Caco-2 (cell line): ENCODE measurements at regions not wholly inside any gene's neighbourhood (a gene's known extent, or its start where the extent isn't known, plus 50 kb on each side); places are given as distances from the start of the nearest gene placed in this dataset.

ENCODE experiments used
- BruUV-seq: library from RNA; stranded (reverse); fragments of 400-500 nt; replicated peaks from 2 replicates; lab custom pipeline; 2021; lab: Mats Ljungman, UMichigan
- CTCF ChIA-PET: fragments of 300-600 bp; sonication (Branson Sonifier 250); formaldehyde crosslinking; loops from one replicate; lab custom pipeline; 2022; ENCODE audit warnings: antibody characterized with exemption; lab: Charles Lee
- POLR2A ChIA-PET: fragments of 300-600 bp; sonication (Branson Sonifier 250); formaldehyde crosslinking; loops from one replicate; lab custom pipeline; 2022; ENCODE audit warnings: antibody characterized with exemption; lab: Charles Lee
- DNase-seq, 2 experiments: peaks; one replicate each; pipeline versions ENCODE4 v3.0.0 to v3.0.0-alpha.2; 2020 to 2022
- H3K27me3 ChIP-seq: replicated peaks from 2 replicates; pipeline ENCODE4 v1.6.0; 2011; ENCODE audit warnings: low read length; ENCODE audit not compliant: control insufficient read depth, insufficient read depth
- H3K36me3 ChIP-seq: 2 replicates; pipeline ENCODE4 v1.5.1; 2011; ENCODE audit warnings: low read length; ENCODE audit not compliant: control insufficient read depth, insufficient read depth
- H3K4me1 ChIP-seq: fragments of 250-450 bp; sonication (Bioruptor Pico); 2 replicates; pipeline ENCODE4 v1.5.1; 2020; ENCODE audit warnings: mild to moderate bottlenecking
- H3K4me3 ChIP-seq: 2 replicates; pipeline ENCODE4 v1.5.1; 2011; ENCODE audit warnings: low read depth, mild to moderate bottlenecking, control low read depth, low read length
- H3K9me3 ChIP-seq: fragments of 250-450 bp; sonication (Bioruptor Pico); 2 replicates; pipeline ENCODE4 v1.5.1; 2020; ENCODE audit warnings: mild to moderate bottlenecking, moderate library complexity
- H3K27ac Mint-ChIP-seq: one replicate; pipeline ENCODE4 v1.8.0; 2022; ENCODE audit warnings: mixed read lengths; ENCODE audit not compliant: unreplicated experiment
- H3K27me3 Mint-ChIP-seq: one replicate; pipeline ENCODE4 v1.8.0; 2022; ENCODE audit warnings: mixed read lengths; ENCODE audit not compliant: insufficient read depth, unreplicated experiment
- H3K36me3 Mint-ChIP-seq: one replicate; pipeline ENCODE4 v1.8.0; 2022; ENCODE audit warnings: mild to moderate bottlenecking, mixed read lengths; ENCODE audit not compliant: insufficient read depth, unreplicated experiment
- H3K4me1 Mint-ChIP-seq: one replicate; pipeline ENCODE4 v1.8.0; 2022; ENCODE audit warnings: low read depth, mixed read lengths; ENCODE audit not compliant: unreplicated experiment
- H3K4me3 Mint-ChIP-seq: one replicate; pipeline ENCODE4 v1.8.0; 2022; ENCODE audit warnings: mild to moderate bottlenecking, moderate library complexity, mixed read lengths; ENCODE audit not compliant: unreplicated experiment
- H3K9me3 Mint-ChIP-seq: one replicate; pipeline ENCODE4 v1.8.0; 2022; ENCODE audit warnings: mixed read lengths; ENCODE audit not compliant: unreplicated experiment
- CTCF ChIP-seq, 2 experiments: fragments of 200-600 bp in 1 of 2; IDR thresholded peaks; 1 replicate in 1 of 2; 2 replicates in 1 of 2; pipeline versions ENCODE4 v1.5.1 to v1.8.0; 2011 to 2022; ENCODE audit warnings: antibody characterized with exemption in 1 of 2, control low read depth in 1 of 2, inconsistent platforms in 1 of 2, low read depth in 1 of 2, low read length in 1 of 2, mild to moderate bottlenecking in 1 of 2, moderate library complexity in 1 of 2; ENCODE audit not compliant: insufficient read depth in 1 of 2, severe bottlenecking in 1 of 2, unreplicated experiment in 1 of 2
- intact Hi-C: fragments of 100-400 bp; cut with micrococcal nuclease; formaldehyde crosslinking; loops from one replicate; pipeline ENCODE4 v1.10.0; 2022; ENCODE audit not compliant: unreplicated experiment

- H3K27me3 ChIP-seq = no peaks in the 10 kb centered on the region; the same call in 1 of the 2 replicates
- no peaks in the 10 kb centered on the region for H3K36me3 ChIP-seq
- ChIA-PET POLR2A (no interaction called here), CTCF (no interaction called here)
- H3K4me3 ChIP-seq = no peak overlapping the region
- no TSS peak for BruUV-seq
- H3K9me3 ChIP-seq = no peaks in the 10 kb centered on the region
- TF ChIP-seq CTCF (IDR thresholded peaks at IDR 0.05; ENCODE audit: insufficient read depth in 1 of 2, low read depth in 1 of 2, low read length in 1 of 2, severe bottlenecking in 1 of 2, unreplicated experiment in 1 of 2) = no peak
- no peak for DNase-seq
- Mint-ChIP-seq H3K4me3 (no peak overlapping the region), H3K9me3 (no peaks in the 10 kb centered on the region), H3K27me3 (peaks cover 6% of the 10 kb centered on the region), H3K4me1 (peaks cover 6% of the 10 kb centered on the region), H3K36me3 (no peaks in the 10 kb centered on the region), H3K27ac (no peak overlapping the region)
- H3K4me1 ChIP-seq = no peaks in the 10 kb centered on the region
- intact Hi-C loops = no loop called here
Measured at GRCh38 chr9:86591472-86591871, 237.3 kb upstream of the TUT7 start.

GRCh38 chr9:86589730-86590129 is 235.5 kb upstream of the TUT7 start:
- Histone ChIP-seq H3K36me3 (no peaks in the 10 kb centered on the region), H3K4me1 (no peaks in the 10 kb centered on the region), H3K9me3 (no peaks in the 10 kb centered on the region), H3K4me3 (no peak overlapping the region), H3K27me3 (no peaks in the 10 kb centered on the region; the same call in 1 of the 2 replicates)
- intact Hi-C loops = no loop called here
- no peak overlapping the region for H3K4me3 Mint-ChIP-seq
- H3K36me3 Mint-ChIP-seq = no peaks in the 10 kb centered on the region
- no peak for TF ChIP-seq CTCF (IDR thresholded peaks at IDR 0.05; ENCODE audit: insufficient read depth in 1 of 2, low read depth in 1 of 2, low read length in 1 of 2, severe bottlenecking in 1 of 2, unreplicated experiment in 1 of 2)
- H3K27ac Mint-ChIP-seq = no peak overlapping the region
- ChIA-PET POLR2A (no interaction called here), CTCF (no interaction called here)
- DNase-seq = no peak
- H3K4me1 Mint-ChIP-seq = peaks cover 6% of the 10 kb centered on the region
- peaks cover 6% of the 10 kb centered on the region for H3K27me3 Mint-ChIP-seq
- no TSS peak for BruUV-seq
- no peaks in the 10 kb centered on the region for H3K9me3 Mint-ChIP-seq

GRCh38 chr9:86589273-86589672 is 235.1 kb upstream of the TUT7 start:
- Mint-ChIP-seq H3K36me3 (no peaks in the 10 kb centered on the region), H3K27ac (no peak overlapping the region), H3K4me1 (peaks cover 6% of the 10 kb centered on the region), H3K27me3 (peaks cover 6% of the 10 kb centered on the region), H3K4me3 (no peak overlapping the region), H3K9me3 (no peaks in the 10 kb centered on the region)
- Histone ChIP-seq H3K4me1 (no peaks in the 10 kb centered on the region), H3K27me3 (no peaks in the 10 kb centered on the region; the same call in 1 of the 2 replicates), H3K36me3 (no peaks in the 10 kb centered on the region), H3K4me3 (no peak overlapping the region), H3K9me3 (no peaks in the 10 kb centered on the region)
- POLR2A ChIA-PET = no interaction called here
- TF ChIP-seq CTCF (IDR thresholded peaks at IDR 0.05; ENCODE audit: insufficient read depth in 1 of 2, low read depth in 1 of 2, low read length in 1 of 2, severe bottlenecking in 1 of 2, unreplicated experiment in 1 of 2) = no peak
- intact Hi-C loops = no loop called here
- no TSS peak for BruUV-seq
- CTCF ChIA-PET = no interaction called here
- DNase-seq = no peak
